Suppressor macrophage treated with lipopolysaccharide for 1 hour (primary cell): ENCODE measurements at regions not wholly inside any gene's neighbourhood (a gene's known extent, or its start where the extent isn't known, plus 50 kb on each side); places are given as distances from the start of the nearest gene placed in this dataset.
"Not testable (repeated sequence)": the region's sequence is repeated elsewhere in the genome, so short reads cannot be mapped to it uniquely, and the experiment has no call there.

Experiments used
- DNase-seq, 3 donors: peaks; one replicate each; pipeline ENCODE4 v3.0.0-alpha.2; 2020 to 2022

GRCh38 chrX:42432552-42432951 is 345.4 kb downstream of the PPP1R2C start:
- DNase-seq: no peak

GRCh38 chrX:42422961-42423360 is 355.0 kb downstream of the PPP1R2C start:
- DNase-seq: no peak

GRCh38 chrX:42420426-42420825 is 357.5 kb downstream of the PPP1R2C start:
- no peak for DNase-seq

- no peak for DNase-seq
Observed at GRCh38 chrX:42415636-42416035, 362.3 kb downstream of the PPP1R2C start.

- DNase-seq: no peak
Observed at GRCh38 chrX:42414057-42414456, 363.9 kb downstream of the PPP1R2C start.

GRCh38 chrX:42399632-42400024 is 378.3 kb downstream of the PPP1R2C start:
- no peak for DNase-seq

GRCh38 chrX:42398967-42399631 is 378.9 kb downstream of the PPP1R2C start:
- DNase-seq: no peak

- no peak for DNase-seq
Observed at GRCh38 chrX:42396136-42396535, 381.8 kb downstream of the PPP1R2C start.

GRCh38 chrX:42392846-42393245 is 385.1 kb downstream of the PPP1R2C start:
- DNase-seq: no peak

- DNase-seq: no peak
Observed at GRCh38 chrX:42386681-42387080, 391.3 kb downstream of the PPP1R2C start.

- no peak for DNase-seq
Observed at GRCh38 chrX:42385730-42386129, 392.2 kb downstream of the PPP1R2C start.

- DNase-seq: no peak
Observed at GRCh38 chrX:42384956-42385355, 393.0 kb downstream of the PPP1R2C start.

GRCh38 chrX:42378857-42379256 is 399.1 kb downstream of the PPP1R2C start:
- DNase-seq: no peak

- DNase-seq: no peak
Observed at GRCh38 chrX:42375086-42375485, 402.9 kb downstream of the PPP1R2C start.

- no peak for DNase-seq
Observed at GRCh38 chrX:42366181-42366580, 411.8 kb downstream of the PPP1R2C start.

GRCh38 chrX:42362219-42362618 is 415.7 kb downstream of the PPP1R2C start:
- DNase-seq: no peak

GRCh38 chrX:42342981-42343380 is 419.6 kb upstream of the CASK start:
- not testable (repeated sequence) for DNase-seq
